ENCODE measurements at regions not wholly inside any gene's neighbourhood (a gene's known extent, or its start where the extent isn't known, plus 50 kb on each side); places are given as distances from the start of the nearest gene placed in this dataset.

- Histone ChIP-seq H3K9me2 (replicated peaks; ENCODE audit: control insufficient read depth, low read length) (no peaks in the 10 kb centered on the region), H3K36me3 (ENCODE audit: control insufficient read depth, low read length) (no peaks in the 10 kb centered on the region), H3K4me1 (ENCODE audit: control insufficient read depth, low read length) (no peaks in the 10 kb centered on the region), H3K4me2 (ENCODE audit: low read length) (no peak overlapping the region), H3K27me3 (ENCODE audit: control insufficient read depth, low read length) (no peaks in the 10 kb centered on the region), H3K79me2 (ENCODE audit: control insufficient read depth, low read length) (no peaks in the 10 kb centered on the region), H4K20me1 (ENCODE audit: control insufficient read depth, insufficient read depth, low read depth, low read length) (no peaks in the 10 kb centered on the region), H3K9me3 (ENCODE audit: control insufficient read depth, insufficient read depth, low read length) (no peaks in the 10 kb centered on the region), H3F3A (ENCODE audit: control insufficient read depth, insufficient read depth) (no peaks in the 10 kb centered on the region), H3K4me3 (ENCODE audit: low read length) (no peak overlapping the region), H3K27ac (ENCODE audit: low read depth, low read length) (no peak overlapping the region)
- TF ChIP-seq, protein P1, sequence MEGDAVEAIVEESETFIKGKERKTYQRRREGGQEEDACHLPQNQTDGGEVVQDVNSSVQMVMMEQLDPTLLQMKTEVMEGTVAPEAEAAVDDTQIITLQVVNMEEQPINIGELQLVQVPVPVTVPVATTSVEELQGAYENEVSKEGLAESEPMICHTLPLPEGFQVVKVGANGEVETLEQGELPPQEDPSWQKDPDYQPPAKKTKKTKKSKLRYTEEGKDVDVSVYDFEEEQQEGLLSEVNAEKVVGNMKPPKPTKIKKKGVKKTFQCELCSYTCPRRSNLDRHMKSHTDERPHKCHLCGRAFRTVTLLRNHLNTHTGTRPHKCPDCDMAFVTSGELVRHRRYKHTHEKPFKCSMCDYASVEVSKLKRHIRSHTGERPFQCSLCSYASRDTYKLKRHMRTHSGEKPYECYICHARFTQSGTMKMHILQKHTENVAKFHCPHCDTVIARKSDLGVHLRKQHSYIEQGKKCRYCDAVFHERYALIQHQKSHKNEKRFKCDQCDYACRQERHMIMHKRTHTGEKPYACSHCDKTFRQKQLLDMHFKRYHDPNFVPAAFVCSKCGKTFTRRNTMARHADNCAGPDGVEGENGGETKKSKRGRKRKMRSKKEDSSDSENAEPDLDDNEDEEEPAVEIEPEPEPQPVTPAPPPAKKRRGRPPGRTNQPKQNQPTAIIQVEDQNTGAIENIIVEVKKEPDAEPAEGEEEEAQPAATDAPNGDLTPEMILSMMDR (IDR thresholded peaks at IDR 0.05; ENCODE audit: low read depth, low read length, poor library complexity, severe bottlenecking) = no peak
- no peak for TF ChIP-seq EZH2phosphoT487 (IDR thresholded peaks at IDR 0.05; ENCODE audit: borderline replicate concordance, low read length)
Measured at GRCh38 chr14:42214981-42215491, 608.4 kb downstream of the LRFN5 start.

- Histone ChIP-seq H3K36me3 (ENCODE audit: control insufficient read depth, low read length) (no peaks in the 10 kb centered on the region), H3K9me3 (ENCODE audit: control insufficient read depth, insufficient read depth, low read length) (no peaks in the 10 kb centered on the region), H3K9me2 (replicated peaks; ENCODE audit: control insufficient read depth, low read length) (no peaks in the 10 kb centered on the region), H3K4me2 (ENCODE audit: low read length) (no peak overlapping the region), H3F3A (ENCODE audit: control insufficient read depth, insufficient read depth) (no peaks in the 10 kb centered on the region), H3K79me2 (ENCODE audit: control insufficient read depth, low read length) (no peaks in the 10 kb centered on the region), H3K4me1 (ENCODE audit: control insufficient read depth, low read length) (no peaks in the 10 kb centered on the region), H3K4me3 (ENCODE audit: low read length) (no peak overlapping the region), H4K20me1 (ENCODE audit: control insufficient read depth, insufficient read depth, low read depth, low read length) (no peaks in the 10 kb centered on the region), H3K27me3 (ENCODE audit: control insufficient read depth, low read length) (no peaks in the 10 kb centered on the region), H3K27ac (ENCODE audit: low read depth, low read length) (no peak overlapping the region)
- no peak for TF ChIP-seq EZH2phosphoT487 (IDR thresholded peaks at IDR 0.05; ENCODE audit: borderline replicate concordance, low read length)
- TF ChIP-seq, protein P1 (IDR thresholded peaks at IDR 0.05; ENCODE audit: low read depth, low read length, poor library complexity, severe bottlenecking) = no peak
Measured at GRCh38 chr14:42200957-42201356, 594.3 kb downstream of the LRFN5 start.

DNA sequence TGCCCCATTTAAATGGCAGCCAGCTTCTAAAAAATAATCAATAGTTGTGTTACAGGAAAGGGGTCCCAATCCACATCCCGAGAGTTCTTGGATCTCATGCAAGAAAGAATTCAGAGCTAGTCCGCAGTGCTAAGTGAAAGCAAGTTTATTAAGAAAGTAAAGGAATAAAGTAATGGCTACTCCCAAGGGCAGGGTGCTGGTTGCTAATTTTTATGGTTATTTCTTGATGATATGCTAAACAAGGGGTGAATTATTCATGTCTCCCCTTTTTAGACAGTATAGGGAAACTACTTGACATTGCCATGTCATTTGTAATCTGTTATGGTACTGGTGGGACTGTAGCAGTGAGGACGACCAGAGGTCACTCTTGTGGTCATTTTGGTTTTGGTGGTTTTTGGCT is 591.3 kb downstream of the LRFN5 start:
- Histone ChIP-seq H3K4me1 (ENCODE audit: control insufficient read depth, low read length) (no peaks in the 10 kb centered on the region), H3F3A (ENCODE audit: control insufficient read depth, insufficient read depth) (no peaks in the 10 kb centered on the region), H3K9me2 (replicated peaks; ENCODE audit: control insufficient read depth, low read length) (no peaks in the 10 kb centered on the region), H3K36me3 (ENCODE audit: control insufficient read depth, low read length) (no peaks in the 10 kb centered on the region), H3K79me2 (ENCODE audit: control insufficient read depth, low read length) (no peaks in the 10 kb centered on the region), H3K4me2 (ENCODE audit: low read length) (no peak overlapping the region), H3K4me3 (ENCODE audit: low read length) (no peak overlapping the region), H3K27me3 (ENCODE audit: control insufficient read depth, low read length) (no peaks in the 10 kb centered on the region), H3K9me3 (ENCODE audit: control insufficient read depth, insufficient read depth, low read length) (no peaks in the 10 kb centered on the region), H4K20me1 (ENCODE audit: control insufficient read depth, insufficient read depth, low read depth, low read length) (no peaks in the 10 kb centered on the region), H3K27ac (ENCODE audit: low read depth, low read length) (no peak overlapping the region)
- TF ChIP-seq EZH2phosphoT487 (IDR thresholded peaks at IDR 0.05; ENCODE audit: borderline replicate concordance, low read length) = no peak
- TF ChIP-seq, protein P1 (IDR thresholded peaks at IDR 0.05; ENCODE audit: low read depth, low read length, poor library complexity, severe bottlenecking) = no peak
